NCI-H2107 treated with DMSO at 0.1 percent for 48 hours (cell line): ENCODE measurements at regions not wholly inside any gene's neighbourhood (a gene's known extent, or its start where the extent isn't known, plus 50 kb on each side); places are given as distances from the start of the nearest gene placed in this dataset.
"Not testable (repeated sequence)": the region's sequence is repeated elsewhere in the genome, so short reads cannot be mapped to it uniquely, and the experiment has no call there.

Experiments used
- DNase-seq: peaks from one replicate; lab custom pipeline; 2025; ENCODE audit not compliant: unreplicated experiment; lab: John Stamatoyannopoulos, UW

- no peak for DNase-seq
These were observed 92.1 kb upstream of the FGFR2 start for GRCh38 chr10:121690152-121690848.

- DNase-seq, result no peak
These were observed 89.0 kb upstream of the FGFR2 start for GRCh38 chr10:121687095-121687813.

DNA sequence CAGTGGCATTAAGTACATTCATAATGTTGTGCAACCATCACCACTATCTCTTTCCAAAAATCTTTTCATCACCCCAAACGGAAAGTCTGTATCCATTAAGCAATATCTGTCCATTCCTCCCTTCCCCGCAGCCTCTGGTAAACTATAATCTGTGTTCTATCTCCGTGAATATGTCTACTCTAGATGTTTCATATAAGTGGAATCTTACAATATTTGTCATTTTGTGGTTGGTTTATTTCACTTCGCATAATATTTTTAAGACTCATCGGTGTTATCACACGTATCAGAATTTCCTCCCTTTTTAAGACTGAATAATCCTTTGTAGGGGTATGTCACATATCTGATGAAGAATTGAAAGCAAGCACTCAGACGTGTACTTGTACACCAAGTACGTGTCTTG, 86.0 kb upstream of the FGFR2 start:
- no peak for DNase-seq

- no peak for DNase-seq
These were observed 85.6 kb upstream of the FGFR2 start for GRCh38 chr10:121683816-121684215.

DNA sequence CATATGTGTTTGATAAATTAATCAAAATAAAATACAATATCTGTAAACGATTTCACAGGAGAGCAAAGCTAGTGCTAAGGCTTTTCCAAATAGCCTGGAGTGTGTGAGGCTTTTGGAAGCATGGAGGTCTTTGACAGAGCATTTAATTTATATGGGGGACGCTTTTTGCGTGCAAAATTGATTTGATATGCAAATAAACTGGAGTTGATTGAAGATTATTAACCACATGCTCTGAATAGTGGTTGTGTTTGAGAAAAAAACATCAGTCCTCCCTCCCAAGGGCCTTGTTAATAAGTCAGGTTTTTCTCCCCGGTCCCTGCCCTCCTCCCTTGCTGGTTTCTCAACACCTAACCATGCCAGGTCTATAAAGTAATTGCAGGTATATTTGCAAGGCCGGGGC, 85.1 kb upstream of the FGFR2 start:
- DNase-seq, result no peak

GRCh38 chr10:121681997-121682687, 83.9 kb upstream of the FGFR2 start:
- no peak for DNase-seq

DNA sequence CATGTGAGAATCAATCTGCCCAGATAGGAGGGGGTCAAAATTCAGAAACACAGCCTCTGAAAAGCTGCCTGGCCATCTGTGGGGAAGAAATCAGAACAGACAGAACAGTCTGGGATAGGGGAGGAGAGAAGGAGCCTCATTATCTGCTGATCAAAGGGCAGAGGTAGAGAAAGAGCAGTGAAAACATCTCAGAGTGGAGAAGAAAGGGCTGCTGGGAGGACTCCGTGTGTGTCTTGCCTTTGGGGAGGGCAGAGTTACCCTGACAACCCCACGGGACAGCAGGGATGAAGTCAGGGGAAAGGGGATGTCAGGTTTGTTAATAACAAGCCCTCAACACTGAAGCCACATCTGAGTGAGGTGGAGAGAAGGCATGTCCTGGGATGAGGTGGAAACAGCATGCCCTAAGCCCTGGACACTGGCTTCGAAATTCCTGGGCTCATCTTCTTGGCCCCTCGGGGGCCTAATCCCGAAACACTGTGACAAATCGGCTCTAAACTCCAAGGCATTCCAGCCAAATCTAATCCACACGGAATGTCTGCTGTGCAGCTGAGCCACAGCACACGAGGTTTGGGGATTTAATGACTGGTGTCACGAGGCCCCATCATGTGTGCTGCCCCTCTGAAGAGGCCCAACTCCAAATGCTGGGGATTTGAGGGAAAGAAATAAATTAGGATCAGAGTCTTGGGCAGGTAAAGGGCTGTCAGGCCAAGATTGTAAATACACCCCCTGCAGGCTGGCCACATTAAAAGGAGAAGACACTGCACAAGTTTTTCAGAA, 82.8 kb upstream of the FGFR2 start:
- no peak for DNase-seq

GRCh38 chr10:121679916-121680315, 81.7 kb upstream of the FGFR2 start:
- DNase-seq, result no peak

DNA sequence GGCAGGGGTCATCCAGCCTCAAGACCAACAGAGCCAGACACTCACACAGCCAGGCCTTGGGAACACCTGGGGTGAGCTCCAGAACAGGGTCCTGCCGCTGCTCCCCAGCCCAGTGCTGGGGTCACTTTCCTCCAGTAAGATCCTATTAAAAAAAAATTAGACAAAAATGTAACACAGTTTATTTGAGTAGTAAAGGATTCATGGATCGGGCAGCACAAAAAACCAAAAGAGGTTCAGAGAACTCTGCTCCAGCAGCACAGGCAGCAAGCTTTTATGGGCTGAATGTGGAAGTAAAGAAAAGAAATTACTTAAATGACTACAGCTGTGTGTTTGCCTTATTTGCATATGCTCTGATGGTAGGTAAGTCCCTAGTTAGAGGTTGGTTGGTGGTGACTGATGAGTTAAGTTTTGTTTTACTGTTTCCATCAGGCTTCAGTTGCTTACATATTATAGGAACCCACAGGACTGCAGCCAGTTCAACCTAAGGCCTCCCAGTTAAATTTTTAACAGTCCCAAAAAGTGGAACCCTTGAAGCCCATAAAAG, 80.5 kb upstream of the FGFR2 start:
- no peak for DNase-seq

DNA sequence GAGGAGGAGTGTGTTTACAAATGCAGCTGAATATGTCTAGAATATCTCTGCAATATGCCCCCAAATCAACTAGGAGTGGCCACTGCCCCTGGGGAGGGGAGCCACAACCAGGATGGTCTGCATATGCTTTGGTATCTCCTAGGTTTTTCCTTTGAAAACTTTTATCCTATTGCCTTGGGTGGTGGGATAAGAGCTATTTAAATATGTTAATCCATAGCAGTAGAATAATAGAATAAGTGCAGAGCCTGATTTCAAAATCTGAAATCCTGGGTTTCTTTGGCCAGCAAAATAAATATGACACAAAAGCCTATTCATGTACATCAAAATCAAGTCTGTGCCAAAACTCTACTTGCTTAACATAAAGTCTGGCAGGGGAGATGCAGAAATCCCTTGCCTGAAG, 79.6 kb upstream of the FGFR2 start:
- no peak for DNase-seq

GRCh38 chr10:121675344-121675743, 77.1 kb upstream of the FGFR2 start:
- no peak for DNase-seq

- DNase-seq, result no peak
These were observed 76.6 kb upstream of the FGFR2 start for GRCh38 chr10:121674885-121675284.

GRCh38 chr10:121672733-121673132, 74.5 kb upstream of the FGFR2 start:
- no peak for DNase-seq

DNA sequence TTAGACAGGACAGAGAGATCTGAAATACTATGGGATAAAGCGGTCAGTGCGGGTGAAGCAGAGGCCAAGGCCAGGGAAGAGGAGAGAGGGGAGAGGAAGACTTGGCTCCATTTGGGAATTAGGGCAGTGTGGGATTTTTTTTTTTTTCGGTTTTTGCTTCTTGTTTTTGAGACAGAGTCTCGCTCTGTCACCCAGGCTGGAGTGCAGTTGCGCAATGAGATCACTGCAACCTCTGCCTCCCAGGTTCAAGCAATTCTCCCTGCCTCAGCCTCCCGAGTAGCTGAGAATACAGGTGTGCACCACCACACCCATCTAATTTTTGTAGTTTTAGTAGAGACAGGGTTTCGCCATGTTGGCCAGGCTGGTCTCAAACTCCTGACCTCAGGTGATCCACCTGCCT, 71.6 kb upstream of the FGFR2 start:
- not testable (repeated sequence) for DNase-seq

DNA sequence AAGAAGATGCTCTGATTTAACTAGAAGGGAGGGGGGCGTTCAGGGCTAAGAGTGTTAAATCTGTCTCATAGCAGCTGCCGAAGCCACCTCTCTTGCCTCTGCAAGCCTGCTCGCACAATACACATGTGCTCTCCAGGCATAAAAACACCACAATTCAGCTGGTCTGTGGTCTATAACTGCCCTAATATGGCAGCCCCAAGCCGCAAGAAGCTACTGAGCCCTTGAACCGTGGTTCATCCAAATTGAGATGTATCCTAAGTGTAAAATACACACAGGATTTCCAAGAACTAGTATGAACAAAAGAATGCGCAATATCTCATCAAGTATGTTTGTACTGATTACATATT, 70.8 kb upstream of the FGFR2 start:
- no peak for DNase-seq

GRCh38 chr10:121668314-121669027, 70.2 kb upstream of the FGFR2 start:
- DNase-seq, result no peak

GRCh38 chr10:121667948-121668313, 69.7 kb upstream of the FGFR2 start:
- DNase-seq, result no peak

GRCh38 chr10:121665809-121666208, 67.6 kb upstream of the FGFR2 start:
- DNase-seq, result no peak

GRCh38 chr10:121664671-121665070, 66.4 kb upstream of the FGFR2 start:
- DNase-seq, result no peak
